Right lung (tissue), 2 donors: ENCODE measurements at regions not wholly inside any gene's neighbourhood (a gene's known extent, or its start where the extent isn't known, plus 50 kb on each side); places are given as distances from the start of the nearest gene placed in this dataset.

Experiments used
- DNase-seq, 2 donors: peaks; one replicate each; pipeline ENCODE4 v3.0.0-alpha.2; 2013

- no peak for DNase-seq
Measured at GRCh38 chr18:75802681-75803080, 375.2 kb upstream of the SMIM21 start.

DNA sequence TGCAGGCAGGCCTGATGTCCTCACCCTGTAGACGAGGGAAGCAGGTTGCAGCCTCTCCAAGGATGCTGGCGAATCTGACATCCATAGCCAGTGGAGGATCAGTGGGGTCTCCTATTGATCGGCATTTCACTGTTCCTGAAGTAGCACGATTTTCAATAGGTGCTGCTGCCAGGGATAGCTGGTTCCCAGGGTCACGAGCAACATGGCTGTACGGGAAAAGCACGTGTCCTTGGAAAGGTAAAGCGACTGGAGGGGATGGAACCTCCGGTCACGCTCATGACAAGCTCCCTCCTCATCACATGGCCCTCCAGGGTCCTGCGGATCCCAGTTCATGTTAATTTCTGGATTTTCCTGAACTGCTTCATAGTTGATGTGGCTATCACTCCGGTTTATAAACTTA is 373.7 kb upstream of the SMIM21 start:
- no peak for DNase-seq

DNA sequence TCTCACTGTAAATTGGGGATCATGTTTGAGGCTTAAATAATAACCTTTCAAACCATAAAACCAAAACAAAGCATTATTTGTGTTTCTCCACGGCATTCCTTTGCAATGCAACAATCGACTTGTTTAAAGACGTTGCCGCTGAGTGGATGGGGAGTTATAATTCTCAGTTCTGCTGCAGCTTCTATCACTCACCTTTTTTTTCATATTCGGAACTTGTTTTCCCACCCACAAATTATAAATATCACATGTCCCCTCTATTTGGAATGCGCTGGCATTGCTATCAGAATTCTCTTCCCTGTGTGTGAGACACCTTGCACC is 372.8 kb upstream of the SMIM21 start:
- DNase-seq: no peak

- DNase-seq: no peak
Measured at GRCh38 chr18:75799449-75800330, 372.2 kb upstream of the SMIM21 start.

GRCh38 chr18:75797046-75797445 is 369.5 kb upstream of the SMIM21 start:
- no peak for DNase-seq

- no peak for DNase-seq
Measured at GRCh38 chr18:75790796-75791195, 363.3 kb upstream of the SMIM21 start.

- no peak for DNase-seq
Measured at GRCh38 chr18:75790111-75790510, 362.6 kb upstream of the SMIM21 start.

- no peak for DNase-seq
Measured at GRCh38 chr18:75785834-75786233, 358.3 kb upstream of the SMIM21 start.

DNA sequence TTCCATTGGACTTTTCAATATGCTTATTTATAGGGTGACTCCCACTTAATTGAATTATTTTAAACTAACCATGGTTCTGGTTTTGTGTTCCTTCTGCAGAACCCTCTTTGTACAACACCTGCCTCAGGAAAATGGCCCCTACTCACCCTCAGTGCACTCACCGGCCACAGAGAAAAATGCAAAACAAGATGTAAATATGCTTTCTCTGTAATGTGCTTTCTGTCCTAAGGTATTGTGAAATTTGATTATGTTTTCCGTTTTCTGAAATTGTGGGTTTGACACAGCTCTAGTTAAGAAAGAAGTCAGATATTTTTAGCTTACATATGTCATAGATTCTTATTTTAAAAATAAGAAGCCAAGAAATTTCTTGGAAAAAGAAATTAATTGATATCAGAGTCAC is 357.7 kb upstream of the SMIM21 start:
- DNase-seq: no peak

GRCh38 chr18:75784390-75784789 is 356.9 kb upstream of the SMIM21 start:
- DNase-seq: peak; percentile 48 to 50

GRCh38 chr18:75783566-75784281 is 356.2 kb upstream of the SMIM21 start:
- DNase-seq: no peak

DNA sequence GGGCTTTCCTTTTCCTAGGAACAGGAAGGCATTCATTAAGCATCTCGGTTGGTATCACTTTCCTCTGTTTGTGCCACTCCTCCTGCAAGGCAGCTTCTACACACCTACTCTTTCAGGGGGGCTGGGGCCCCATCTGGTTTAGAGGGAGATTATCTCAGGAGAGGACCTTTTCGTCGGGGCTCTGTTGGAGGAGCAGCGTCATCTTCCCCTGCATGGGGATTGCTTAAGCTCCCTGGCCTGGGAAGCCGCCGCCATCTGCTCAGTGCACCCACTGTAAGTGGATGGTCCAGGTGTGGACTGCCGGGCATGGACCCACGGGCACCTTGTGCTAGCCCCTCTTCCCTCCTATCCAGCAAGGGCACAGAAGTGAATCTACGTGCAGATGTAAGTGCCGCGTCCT is 355.3 kb upstream of the SMIM21 start:
- no peak for DNase-seq

- DNase-seq: peak; percentile 74 to 82
Measured at GRCh38 chr18:75782204-75782603, 354.7 kb upstream of the SMIM21 start.

DNA sequence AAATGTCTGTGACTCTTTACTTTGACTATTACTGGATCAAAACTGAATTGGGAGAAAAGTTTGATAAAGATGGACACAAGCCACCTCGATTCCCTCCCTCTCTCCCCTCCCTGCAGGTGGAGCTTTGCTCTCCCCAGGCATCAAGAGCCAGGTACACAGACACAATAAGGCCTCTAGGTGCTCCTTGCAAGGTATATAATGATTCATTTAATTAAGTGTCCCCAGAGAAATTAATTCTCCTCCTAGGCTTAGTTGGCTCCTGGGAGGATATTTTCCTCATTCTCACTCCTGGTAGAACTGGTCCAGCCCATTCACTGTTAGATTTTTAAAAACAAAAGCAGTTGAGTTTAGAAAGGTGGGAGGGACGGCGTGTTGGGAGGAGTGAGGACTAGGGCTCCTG is 352.4 kb upstream of the SMIM21 start:
- no peak for DNase-seq

GRCh38 chr18:75779450-75779849 is 351.9 kb upstream of the SMIM21 start:
- no peak for DNase-seq

DNA sequence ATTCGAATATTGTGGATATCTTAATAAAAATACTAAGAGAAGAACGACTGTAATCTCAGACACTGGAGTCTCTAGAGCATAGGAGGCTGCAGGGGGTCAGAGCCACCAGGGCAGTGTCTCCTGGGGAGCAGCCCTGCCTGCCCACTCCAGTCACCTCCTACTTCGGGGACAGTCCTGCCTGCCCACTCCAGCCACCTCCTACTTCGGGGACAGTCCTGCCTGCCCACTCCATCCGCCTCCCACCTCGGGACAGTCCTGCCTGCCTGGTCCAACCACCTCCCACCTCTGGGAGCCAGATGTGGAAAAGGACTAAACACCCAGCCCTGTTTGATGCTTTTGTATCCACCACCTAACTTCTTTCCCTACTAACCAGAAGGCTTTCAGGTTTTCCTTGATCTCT is 350.1 kb upstream of the SMIM21 start:
- no peak for DNase-seq

DNA sequence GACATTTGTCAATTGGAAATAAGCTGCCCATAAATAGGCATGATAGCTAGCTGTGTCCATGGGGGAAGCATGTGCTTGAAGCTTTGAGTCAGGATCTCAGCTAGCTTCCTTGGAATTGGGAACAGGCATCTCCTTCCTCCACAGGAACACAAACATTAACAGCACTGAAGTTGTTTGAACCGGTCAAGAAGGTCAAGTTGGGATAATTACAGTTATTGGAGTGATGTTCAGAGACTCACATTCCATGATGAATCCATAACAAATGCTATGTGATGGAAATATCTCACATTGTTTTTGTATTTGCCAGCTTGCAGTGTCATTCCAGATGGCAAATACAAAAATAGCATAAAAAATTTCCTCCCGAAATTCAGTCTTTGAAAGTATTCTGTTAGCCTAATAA is 347.6 kb upstream of the SMIM21 start:
- DNase-seq: no peak

GRCh38 chr18:75773618-75774017 is 346.1 kb upstream of the SMIM21 start:
- no peak for DNase-seq

DNA sequence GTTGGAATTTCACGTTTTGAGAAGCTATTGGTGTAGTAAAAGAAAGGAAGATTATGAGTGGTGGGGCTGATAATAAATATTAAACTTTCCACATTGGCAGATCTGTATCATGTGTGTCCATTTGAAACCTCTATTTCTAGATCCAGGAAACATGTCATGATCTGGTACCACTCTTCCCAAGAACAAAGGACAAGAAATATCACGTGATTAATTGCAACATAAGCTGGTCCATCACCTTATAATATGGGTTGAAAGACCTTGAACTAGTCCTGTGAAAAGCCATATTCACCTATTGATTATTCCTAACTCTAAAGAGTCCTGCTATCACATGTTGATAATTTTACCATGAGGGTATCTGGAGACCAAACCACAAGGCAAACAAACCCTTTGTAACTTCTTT is 335.3 kb upstream of the SMIM21 start:
- DNase-seq: no peak

- DNase-seq: no peak
Measured at GRCh38 chr18:75760208-75760607, 332.7 kb upstream of the SMIM21 start.

GRCh38 chr18:75757951-75758350 is 330.4 kb upstream of the SMIM21 start:
- no peak for DNase-seq

GRCh38 chr18:75754433-75754832 is 326.9 kb upstream of the SMIM21 start:
- DNase-seq: no peak

- DNase-seq: no peak
Measured at GRCh38 chr18:75753753-75754152, 326.2 kb upstream of the SMIM21 start.
